ENCODE measurements at regions not wholly inside any gene's neighbourhood (a gene's known extent, or its start where the extent isn't known, plus 50 kb on each side); places are given as distances from the start of the nearest gene placed in this dataset.

GRCh38 chr7:145050415-145050814 lies 214.6 kb upstream of the TPK1 start:
- TF ChIP-seq CTCF (IDR thresholded peaks at IDR 0.05; ENCODE audit: poor library complexity, severe bottlenecking) = no peak
- TF ChIP-seq EZH2 (IDR thresholded peaks at IDR 0.05; ENCODE audit: borderline replicate concordance, insufficient read depth, low read length, poor library complexity, severe bottlenecking) = no peak
- no peak for TF ChIP-seq POLR2AphosphoS5 (IDR thresholded peaks at IDR 0.05)
- no peak for TF ChIP-seq SMC3 (conservative IDR thresholded peaks at IDR 0.05; ENCODE audit: poor library complexity)
- TF ChIP-seq EP300 (conservative IDR thresholded peaks at IDR 0.05; ENCODE audit: poor library complexity, severe bottlenecking) = no peak
- TF ChIP-seq REST (IDR thresholded peaks at IDR 0.05; ENCODE audit: borderline replicate concordance) = no peak
- no peak for TF ChIP-seq MXI1 (conservative IDR thresholded peaks at IDR 0.05; ENCODE audit: poor library complexity, severe bottlenecking)
- no peak for TF ChIP-seq RAD21 (conservative IDR thresholded peaks at IDR 0.05)
- TF ChIP-seq TAF1 (IDR thresholded peaks at IDR 0.05; ENCODE audit: low read depth) = no peak

Data from neural cell (in vitro differentiated cells).